Urinary bladder (tissue), 3 donors: ENCODE measurements at regions not wholly inside any gene's neighbourhood (a gene's known extent, or its start where the extent isn't known, plus 50 kb on each side); places are given as distances from the start of the nearest gene placed in this dataset.

ENCODE experiments used
- DNase-seq: peaks from one replicate; pipeline ENCODE4 v3.0.0-alpha.2; 2015; ENCODE audit errors: extremely low spot score
- H3K27ac ChIP-seq: one replicate; pipeline ENCODE4 v1.5.1; 2013; ENCODE audit warnings: low read depth, mild to moderate bottlenecking, moderate library complexity
- H3K36me3 ChIP-seq: one replicate; pipeline ENCODE4 v1.6.1; 2013; ENCODE audit warnings: mild to moderate bottlenecking, moderate library complexity; ENCODE audit not compliant: insufficient read depth
- H3K4me1 ChIP-seq: one replicate; pipeline ENCODE4 v1.6.1; 2013; ENCODE audit warnings: mild to moderate bottlenecking, moderate library complexity; ENCODE audit not compliant: insufficient read depth
- H3K4me3 ChIP-seq: one replicate; pipeline ENCODE4 v1.5.1; 2013; ENCODE audit warnings: low read depth, low read length
- WGBS: extraction: QIAGEN DNeasy Blood & Tissue Kit; methylation state at CpG from one replicate; pipeline ENCODE4 v1.1.7; 2013; 5-methylcytosine and 5-hydroxymethylcytosine counted together
- donor health status: healthy with polysubstance abuse.
- donor health status: healthy.

GRCh38 chr10:130399425-130399950 lies 263.3 kb downstream of the GLRX3 start:
- Histone ChIP-seq H3K27ac (no peak overlapping the region), H3K4me1 (no peaks in the 10 kb centered on the region), H3K36me3 (no peaks in the 10 kb centered on the region), H3K4me3 (no peak overlapping the region)
- DNase-seq, result no peak
- WGBS, result 52% methylated on average over 10 of the region's 10 CpGs

- no peaks in the 10 kb centered on the region for H3K4me1 ChIP-seq
- no peaks in the 10 kb centered on the region for H3K36me3 ChIP-seq
- DNase-seq, result no peak
- H3K27ac ChIP-seq, result no peak overlapping the region
- 81% methylated on average over 5 of the region's 5 CpGs for WGBS
- no peak overlapping the region for H3K4me3 ChIP-seq
These were observed 264.7 kb downstream of the GLRX3 start for GRCh38 chr10:130400890-130401289.

- DNase-seq, result no peak
- no peaks in the 10 kb centered on the region for H3K4me1 ChIP-seq
- no peaks in the 10 kb centered on the region for H3K36me3 ChIP-seq
- H3K4me3 ChIP-seq, result no peak overlapping the region
- no peak overlapping the region for H3K27ac ChIP-seq
- 85% methylated on average over 16 of the region's 16 CpGs for WGBS
These were observed 265.9 kb downstream of the GLRX3 start for GRCh38 chr10:130401860-130402765.

GRCh38 chr10:130403153-130404075 lies 267.2 kb downstream of the GLRX3 start:
- 64% methylated on average over 6 of the region's 6 CpGs for whole genome bisulfite sequencing
- DNase-seq, result no peak
- H3K4me3 ChIP-seq, result no peak overlapping the region
- no peaks in the 10 kb centered on the region for H3K4me1 ChIP-seq
- H3K27ac ChIP-seq, result no peak overlapping the region
- no peaks in the 10 kb centered on the region for H3K36me3 ChIP-seq

GRCh38 chr10:130404476-130405055 lies 268.4 kb downstream of the GLRX3 start:
- DNase-seq, result no peak
- no peaks in the 10 kb centered on the region for H3K4me1 ChIP-seq
- H3K27ac ChIP-seq, result no peak overlapping the region
- 27% methylated on average over 5 of the region's 5 CpGs for WGBS
- no peak overlapping the region for H3K4me3 ChIP-seq
- no peaks in the 10 kb centered on the region for H3K36me3 ChIP-seq

- no peak for DNase-seq
- H3K4me3 ChIP-seq, result no peak overlapping the region
- no peaks in the 10 kb centered on the region for H3K4me1 ChIP-seq
- H3K27ac ChIP-seq, result no peak overlapping the region
- H3K36me3 ChIP-seq, result no peaks in the 10 kb centered on the region
- 75% methylated on average over 4 of the region's 4 CpGs for WGBS
These were observed 270.9 kb downstream of the GLRX3 start for GRCh38 chr10:130407052-130407451.

- DNase-seq, result no peak
- Histone ChIP-seq H3K4me1 (no peaks in the 10 kb centered on the region), H3K27ac (no peak overlapping the region), H3K36me3 (no peaks in the 10 kb centered on the region), H3K4me3 (no peak overlapping the region)
- 60% methylated on average over 11 of the region's 11 CpGs for WGBS
These were observed 273.1 kb downstream of the GLRX3 start for GRCh38 chr10:130409331-130409730.

- DNase-seq, result no peak
- Histone ChIP-seq H3K4me1 (no peaks in the 10 kb centered on the region), H3K27ac (no peak overlapping the region), H3K36me3 (no peaks in the 10 kb centered on the region), H3K4me3 (no peak overlapping the region)
- WGBS, result 67% methylated on average over 10 of the region's 10 CpGs
These were observed 273.7 kb downstream of the GLRX3 start for GRCh38 chr10:130409931-130410330.

GRCh38 chr10:130411496-130412085 lies 275.4 kb downstream of the GLRX3 start:
- no peaks in the 10 kb centered on the region for H3K36me3 ChIP-seq
- no peaks in the 10 kb centered on the region for H3K4me1 ChIP-seq
- H3K27ac ChIP-seq, result no peak overlapping the region
- DNase-seq, result no peak
- 32% methylated on average over 13 of the region's 13 CpGs for WGBS
- H3K4me3 ChIP-seq, result no peak overlapping the region

- 60% methylated on average over 5 of the region's 5 CpGs for WGBS
- Histone ChIP-seq H3K4me3 (no peak overlapping the region), H3K4me1 (no peaks in the 10 kb centered on the region), H3K36me3 (no peaks in the 10 kb centered on the region), H3K27ac (no peak overlapping the region)
- DNase-seq, result no peak
These were observed 276.1 kb downstream of the GLRX3 start for GRCh38 chr10:130412317-130412716.

- no peaks in the 10 kb centered on the region for H3K36me3 ChIP-seq
- DNase-seq, result no peak
- H3K4me1 ChIP-seq, result no peaks in the 10 kb centered on the region
- 85% methylated on average over 9 of the region's 9 CpGs for WGBS
- H3K27ac ChIP-seq, result no peak overlapping the region
- no peak overlapping the region for H3K4me3 ChIP-seq
These were observed 280.4 kb downstream of the GLRX3 start for GRCh38 chr10:130416334-130417150.

- no peak overlapping the region for H3K27ac ChIP-seq
- H3K4me1 ChIP-seq, result no peaks in the 10 kb centered on the region
- no peak for DNase-seq
- WGBS, result 83% methylated on average over 10 of the region's 10 CpGs
- no peak overlapping the region for H3K4me3 ChIP-seq
- no peaks in the 10 kb centered on the region for H3K36me3 ChIP-seq
These were observed 282.5 kb downstream of the GLRX3 start for GRCh38 chr10:130418731-130419130.
